ENCODE measurements at regions not wholly inside any gene's neighbourhood (a gene's known extent, or its start where the extent isn't known, plus 50 kb on each side); places are given as distances from the start of the nearest gene placed in this dataset.
"Not testable (repeated sequence)": the region's sequence is repeated elsewhere in the genome, so short reads cannot be mapped to it uniquely, and the experiment has no call there.

DNA sequence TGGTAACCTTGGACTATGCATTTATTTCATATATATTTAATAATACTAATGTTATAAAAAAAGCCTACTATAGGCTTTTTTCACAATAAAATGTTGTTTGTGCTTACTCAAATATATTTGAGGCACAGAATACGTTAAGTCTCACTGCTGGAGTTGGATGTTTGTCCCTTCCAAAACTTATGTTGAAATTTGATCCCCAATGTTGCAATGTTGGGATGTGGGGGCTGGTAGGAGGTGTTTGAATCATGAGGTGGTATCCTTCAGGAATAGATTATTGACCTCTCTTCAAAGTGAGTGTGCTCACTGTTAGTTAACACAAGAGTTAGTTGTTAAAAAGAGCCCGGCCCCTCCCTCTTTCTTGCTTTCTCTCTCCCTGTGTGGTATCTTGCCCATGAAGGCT is 1295.9 kb downstream of the JRKL start:
- 80 to 91% (median 86%) methylated on average over 2 of the region's 2 CpGs for WGBS, 3 donors
- Histone ChIP-seq H3K27me3 (no peaks in the 10 kb centered on the region), H3K4me1 (ENCODE audit: insufficient read depth) (no peaks in the 10 kb centered on the region), H3K36me3 (no peaks in the 10 kb centered on the region), H3K9me3 (no peaks in the 10 kb centered on the region), H3K27ac (no peak overlapping the region), H3K4me3 (no peak overlapping the region)
- intact Hi-C loops (cut with DNase I): no loop called here
- no peak for TF ChIP-seq POLR2A (IDR thresholded peaks at IDR 0.05)
- no peak for TF ChIP-seq EP300 (IDR thresholded peaks at IDR 0.05)
- TF ChIP-seq, protein P1, sequence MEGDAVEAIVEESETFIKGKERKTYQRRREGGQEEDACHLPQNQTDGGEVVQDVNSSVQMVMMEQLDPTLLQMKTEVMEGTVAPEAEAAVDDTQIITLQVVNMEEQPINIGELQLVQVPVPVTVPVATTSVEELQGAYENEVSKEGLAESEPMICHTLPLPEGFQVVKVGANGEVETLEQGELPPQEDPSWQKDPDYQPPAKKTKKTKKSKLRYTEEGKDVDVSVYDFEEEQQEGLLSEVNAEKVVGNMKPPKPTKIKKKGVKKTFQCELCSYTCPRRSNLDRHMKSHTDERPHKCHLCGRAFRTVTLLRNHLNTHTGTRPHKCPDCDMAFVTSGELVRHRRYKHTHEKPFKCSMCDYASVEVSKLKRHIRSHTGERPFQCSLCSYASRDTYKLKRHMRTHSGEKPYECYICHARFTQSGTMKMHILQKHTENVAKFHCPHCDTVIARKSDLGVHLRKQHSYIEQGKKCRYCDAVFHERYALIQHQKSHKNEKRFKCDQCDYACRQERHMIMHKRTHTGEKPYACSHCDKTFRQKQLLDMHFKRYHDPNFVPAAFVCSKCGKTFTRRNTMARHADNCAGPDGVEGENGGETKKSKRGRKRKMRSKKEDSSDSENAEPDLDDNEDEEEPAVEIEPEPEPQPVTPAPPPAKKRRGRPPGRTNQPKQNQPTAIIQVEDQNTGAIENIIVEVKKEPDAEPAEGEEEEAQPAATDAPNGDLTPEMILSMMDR (IDR thresholded peaks at IDR 0.05): no peak
- no peak for DNase-seq

DNA sequence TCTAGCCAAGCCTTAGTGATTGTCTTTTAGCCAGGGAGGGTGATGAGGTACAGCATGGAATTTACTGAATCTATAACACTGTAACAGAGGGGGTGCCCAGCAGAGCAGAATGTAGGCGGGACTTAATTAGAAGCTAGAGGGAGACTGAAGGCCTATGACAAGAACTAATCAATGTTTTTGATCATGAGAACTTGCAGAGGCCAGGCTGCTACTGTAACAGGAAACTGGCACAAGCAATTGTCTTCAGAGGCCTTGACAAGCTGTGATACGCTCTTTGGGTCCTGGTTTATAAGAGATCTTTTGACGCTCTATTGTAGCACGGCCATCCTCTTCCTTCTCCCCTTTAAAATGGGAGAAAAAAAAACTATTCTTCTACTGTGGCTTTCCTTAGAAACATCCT is 1297.3 kb downstream of the JRKL start:
- Histone ChIP-seq H3K27me3 (no peaks in the 10 kb centered on the region), H3K9me3 (no peaks in the 10 kb centered on the region), H3K4me1 (ENCODE audit: insufficient read depth) (no peaks in the 10 kb centered on the region), H3K4me3 (no peak overlapping the region), H3K27ac (no peak overlapping the region), H3K36me3 (no peaks in the 10 kb centered on the region)
- WGBS, 3 donors: 92 to 96% (median 96%) methylated on average over 4 of the region's 4 CpGs
- intact Hi-C loops (cut with DNase I): no loop called here
- no peak for DNase-seq
- no peak for TF ChIP-seq EP300 (IDR thresholded peaks at IDR 0.05)
- no peak for TF ChIP-seq POLR2A (IDR thresholded peaks at IDR 0.05)
- TF ChIP-seq, protein P1 (IDR thresholded peaks at IDR 0.05): no peak

DNA sequence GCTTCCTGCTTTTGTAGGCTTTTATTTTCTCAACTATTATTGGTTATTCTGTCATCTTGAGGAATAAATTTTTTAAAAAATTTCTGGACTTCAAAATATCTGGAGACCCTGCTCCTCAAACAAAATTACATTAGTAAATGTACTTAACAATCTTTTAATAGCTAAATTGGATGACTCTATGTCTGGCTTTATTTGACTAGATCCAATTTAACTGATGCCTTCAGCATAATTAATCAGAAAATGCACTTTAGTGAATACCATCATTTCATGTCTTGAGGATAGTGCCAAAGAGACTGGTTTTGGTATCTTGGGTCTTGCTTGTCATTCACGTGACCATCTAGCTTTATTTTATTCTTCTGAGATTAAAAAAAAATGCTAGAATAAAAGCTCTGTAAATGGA is 1301.2 kb downstream of the JRKL start:
- DNase-seq: no peak
- no peak overlapping the region for H3K4me3 ChIP-seq
- 91 to 96% (median 94%) methylated on average over 1 of the region's 1 CpG for WGBS, 3 donors
- H3K9me3 ChIP-seq: no peaks in the 10 kb centered on the region
- intact Hi-C loops (cut with DNase I): no loop called here
- no peak overlapping the region for H3K27ac ChIP-seq
- no peaks in the 10 kb centered on the region for H3K36me3 ChIP-seq
- no peaks in the 10 kb centered on the region for H3K27me3 ChIP-seq
- no peaks in the 10 kb centered on the region for H3K4me1 ChIP-seq (ENCODE audit: insufficient read depth)
- TF ChIP-seq, protein P1 (IDR thresholded peaks at IDR 0.05): no peak
- no peak for TF ChIP-seq EP300 (IDR thresholded peaks at IDR 0.05)
- no peak for TF ChIP-seq POLR2A (IDR thresholded peaks at IDR 0.05)

DNA sequence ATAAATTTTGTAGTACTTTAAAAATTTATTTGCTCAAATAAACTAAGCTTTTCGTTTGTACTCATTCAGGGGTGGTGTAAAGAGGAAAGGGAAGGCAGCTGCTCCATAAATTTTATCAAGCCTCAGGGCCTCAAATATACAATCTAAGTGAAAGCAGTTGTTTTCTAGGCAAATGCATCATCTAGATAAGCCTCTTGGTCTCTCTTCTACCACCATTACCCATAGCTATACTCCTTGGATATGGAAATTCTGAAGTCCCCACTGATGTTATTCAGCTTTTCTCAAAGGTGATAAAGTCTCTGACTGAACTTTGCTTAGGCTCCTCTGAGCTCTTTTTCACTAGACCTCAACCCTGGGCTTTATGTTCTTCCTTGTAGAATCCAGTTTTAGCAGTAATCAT is 1313.1 kb downstream of the JRKL start:
- no peaks in the 10 kb centered on the region for H3K36me3 ChIP-seq
- no peak for DNase-seq
- no peaks in the 10 kb centered on the region for H3K27me3 ChIP-seq
- no peaks in the 10 kb centered on the region for H3K9me3 ChIP-seq
- H3K4me3 ChIP-seq: no peak overlapping the region
- H3K27ac ChIP-seq: no peak overlapping the region
- 19 to 40% (median 22%) methylated on average over 1 of the region's 1 CpG for WGBS, 3 donors
- H3K4me1 ChIP-seq (ENCODE audit: insufficient read depth): no peaks in the 10 kb centered on the region
- TF ChIP-seq EP300 (IDR thresholded peaks at IDR 0.05) (no peak), POLR2A (IDR thresholded peaks at IDR 0.05) (no peak)
- TF ChIP-seq, protein P1 (IDR thresholded peaks at IDR 0.05): no peak
- intact Hi-C loops (cut with DNase I): no loop called here

DNA sequence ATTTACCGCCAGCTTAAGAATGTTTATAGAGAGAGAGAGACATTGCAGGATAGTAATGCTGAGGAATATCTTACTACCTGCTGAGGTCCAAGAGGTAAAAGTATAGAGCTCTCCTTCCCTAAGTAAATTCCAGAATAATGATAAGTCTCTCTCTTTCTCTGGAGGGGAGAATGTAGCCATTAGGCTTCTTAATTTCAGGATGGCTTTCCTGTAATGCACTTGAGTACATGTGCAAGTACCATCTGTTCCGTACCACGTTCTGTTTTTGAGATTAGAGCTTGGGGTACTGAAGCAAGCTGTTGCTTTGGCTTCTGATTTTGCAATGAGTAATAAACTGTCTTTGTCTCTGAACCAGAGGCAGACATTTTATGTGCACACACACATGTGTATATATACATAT is 1314.0 kb downstream of the JRKL start:
- TF ChIP-seq, protein P1 (IDR thresholded peaks at IDR 0.05): no peak
- no peak for TF ChIP-seq POLR2A (IDR thresholded peaks at IDR 0.05)
- TF ChIP-seq EP300 (IDR thresholded peaks at IDR 0.05): no peak
- no peaks in the 10 kb centered on the region for H3K9me3 ChIP-seq
- H3K27me3 ChIP-seq: no peaks in the 10 kb centered on the region
- WGBS, 3 donors: 76 to 81% (median 80%) methylated on average over 3 of the region's 3 CpGs
- intact Hi-C loops (cut with DNase I): no loop called here
- DNase-seq: no peak
- no peaks in the 10 kb centered on the region for H3K36me3 ChIP-seq
- no peaks in the 10 kb centered on the region for H3K4me1 ChIP-seq (ENCODE audit: insufficient read depth)
- no peak overlapping the region for H3K4me3 ChIP-seq
- H3K27ac ChIP-seq: no peak overlapping the region

DNA sequence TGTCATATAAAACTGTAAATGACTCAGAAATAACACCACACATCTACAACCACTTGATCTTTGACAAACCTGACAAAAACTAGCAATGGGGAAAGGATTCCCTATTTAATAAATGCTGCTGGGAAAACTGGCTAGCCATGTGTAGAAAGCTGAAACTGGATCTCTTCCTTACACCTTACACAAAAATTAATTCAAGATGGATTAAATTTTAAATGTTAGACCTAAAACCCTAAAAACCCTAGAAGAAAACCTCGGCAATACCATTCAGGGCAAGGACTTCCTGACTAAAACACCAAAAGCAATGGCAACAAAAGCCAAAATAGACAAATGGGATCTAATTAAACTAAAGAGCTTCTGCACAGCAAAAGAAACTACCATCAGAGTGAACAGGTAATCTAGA is 1315.3 kb upstream of the CNTN5 start:
- intact Hi-C loops (cut with DNase I); H3K27ac ChIP-seq; H3K27me3 ChIP-seq; DNase-seq; H3K4me3 ChIP-seq; H3K9me3 ChIP-seq; H3K36me3 ChIP-seq; H3K4me1 ChIP-seq (ENCODE audit: insufficient read depth): not testable (repeated sequence)
- whole genome bisulfite sequencing, 3 donors: 94 to 100% (median 94%) methylated on average over 1 of the region's 1 CpG
